HG03575 (cell line): ENCODE measurements at regions not wholly inside any gene's neighbourhood (a gene's known extent, or its start where the extent isn't known, plus 50 kb on each side); places are given as distances from the start of the nearest gene placed in this dataset.

Experiments
- ATAC-seq: cut with Tn5 transposase; IDR thresholded peaks from one replicate; pipeline ENCODE4 v1.9.1; 2021; ENCODE audit not compliant: unreplicated experiment, insufficient number of reproducible peaks, low FRiP score; ENCODE audit errors: extremely low read depth

DNA sequence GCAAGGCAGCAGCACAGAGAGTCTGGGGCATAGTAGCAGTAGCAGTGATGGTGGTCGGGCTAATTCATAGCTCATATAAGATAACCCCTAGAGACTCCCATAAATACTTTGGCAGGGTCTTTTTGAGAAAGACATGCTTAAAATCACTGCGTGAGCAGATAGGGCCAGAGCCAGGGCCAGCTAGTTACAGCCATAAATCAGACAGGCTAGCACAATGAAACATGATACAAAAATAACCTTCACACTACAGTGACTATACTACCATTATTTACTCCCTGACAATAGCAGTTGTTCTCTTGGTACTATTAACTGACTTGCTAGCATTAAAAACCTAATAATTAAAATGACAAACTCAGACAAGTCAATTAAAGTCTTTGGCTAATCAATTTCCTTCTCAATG, 295.9 kb downstream of the SMARCA1 start:
- ATAC-seq = no peak

GRCh38 chrX:129193357-129193756, 329.9 kb downstream of the SMARCA1 start:
- no peak for ATAC-seq

GRCh38 chrX:129188231-129188630, 335.1 kb downstream of the SMARCA1 start:
- ATAC-seq = no peak

DNA sequence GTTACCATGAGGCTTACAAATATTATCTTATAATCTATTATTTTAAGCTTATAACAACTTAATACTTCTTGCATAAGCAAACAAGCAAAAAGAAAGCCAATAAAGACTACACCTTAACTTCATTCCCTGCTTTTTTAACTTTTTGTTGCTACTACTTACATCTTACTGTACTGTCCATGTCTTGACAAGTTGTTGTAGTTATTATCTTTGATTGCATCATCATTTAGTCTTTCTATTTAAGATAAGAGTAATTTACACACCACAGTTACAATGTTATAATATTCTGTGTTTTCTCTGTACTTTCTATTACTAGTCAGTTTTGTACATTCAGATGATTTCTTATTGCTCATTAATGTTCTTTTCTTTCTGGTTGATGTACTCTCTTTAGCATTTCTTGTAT, 346.6 kb downstream of the SMARCA1 start:
- no peak for ATAC-seq

DNA sequence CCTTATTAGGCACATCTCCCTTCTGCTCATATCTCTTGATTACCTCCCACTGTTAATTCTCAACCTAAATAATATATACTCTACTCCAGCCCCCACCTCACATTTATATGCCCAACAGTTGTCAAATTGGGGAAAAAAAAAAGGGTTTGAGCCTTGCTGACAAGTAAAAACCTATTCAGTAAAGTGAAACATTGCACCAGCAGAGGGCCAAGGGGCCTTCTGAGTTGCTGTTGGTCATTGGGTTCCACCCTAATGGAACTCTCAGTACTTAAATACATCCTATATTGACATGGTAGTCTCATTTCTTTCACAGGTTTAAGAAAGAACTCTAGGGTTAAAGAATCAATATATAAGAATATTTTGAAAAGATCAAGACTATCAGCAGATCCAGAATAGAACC, 362.2 kb downstream of the SMARCA1 start:
- no peak for ATAC-seq

DNA sequence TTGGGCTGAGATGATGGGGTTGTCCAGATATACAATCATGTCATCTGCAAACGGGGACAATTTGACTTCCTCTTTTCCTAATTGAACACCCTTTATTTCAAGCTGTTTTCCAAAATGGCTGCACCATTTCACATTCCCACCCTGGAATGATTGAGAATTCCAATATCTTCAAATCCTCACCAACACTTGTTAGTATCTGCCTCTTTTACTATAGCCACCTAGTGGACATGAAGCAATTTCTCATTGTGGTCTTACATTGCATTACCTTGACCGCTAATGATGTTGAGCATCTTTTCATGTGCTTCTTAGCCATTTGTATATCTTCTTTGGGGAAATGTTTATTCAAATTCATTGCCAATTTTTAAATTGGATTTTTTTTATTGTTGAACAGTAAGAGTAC, 364.8 kb downstream of the SMARCA1 start:
- no peak for ATAC-seq

DNA sequence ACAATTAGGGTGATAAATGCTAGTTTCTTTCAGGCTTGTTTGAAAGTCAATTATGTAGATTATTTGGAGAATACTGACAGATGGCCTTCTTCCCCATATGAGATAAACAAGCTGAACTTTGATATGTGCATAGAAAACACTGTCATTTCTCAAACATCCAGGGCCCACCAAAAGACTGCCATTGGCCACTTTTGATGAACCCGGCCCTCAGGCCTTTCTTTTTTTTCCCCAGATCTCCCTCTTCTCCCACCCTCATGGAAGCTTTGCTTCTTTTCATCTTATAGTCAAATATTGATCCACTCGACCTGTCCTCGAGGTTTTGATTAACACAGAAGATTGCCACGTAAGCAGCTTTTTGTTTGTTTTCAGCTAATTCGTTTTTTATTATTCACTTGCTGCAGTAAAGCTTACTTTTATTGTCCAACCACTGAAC, 377.4 kb downstream of the SMARCA1 start:
- no peak for ATAC-seq

GRCh38 chrX:129145385-129145784, 377.9 kb downstream of the SMARCA1 start:
- ATAC-seq = no peak

- ATAC-seq = no peak
These were observed 378.9 kb downstream of the SMARCA1 start for GRCh38 chrX:129144172-129145038.

DNA sequence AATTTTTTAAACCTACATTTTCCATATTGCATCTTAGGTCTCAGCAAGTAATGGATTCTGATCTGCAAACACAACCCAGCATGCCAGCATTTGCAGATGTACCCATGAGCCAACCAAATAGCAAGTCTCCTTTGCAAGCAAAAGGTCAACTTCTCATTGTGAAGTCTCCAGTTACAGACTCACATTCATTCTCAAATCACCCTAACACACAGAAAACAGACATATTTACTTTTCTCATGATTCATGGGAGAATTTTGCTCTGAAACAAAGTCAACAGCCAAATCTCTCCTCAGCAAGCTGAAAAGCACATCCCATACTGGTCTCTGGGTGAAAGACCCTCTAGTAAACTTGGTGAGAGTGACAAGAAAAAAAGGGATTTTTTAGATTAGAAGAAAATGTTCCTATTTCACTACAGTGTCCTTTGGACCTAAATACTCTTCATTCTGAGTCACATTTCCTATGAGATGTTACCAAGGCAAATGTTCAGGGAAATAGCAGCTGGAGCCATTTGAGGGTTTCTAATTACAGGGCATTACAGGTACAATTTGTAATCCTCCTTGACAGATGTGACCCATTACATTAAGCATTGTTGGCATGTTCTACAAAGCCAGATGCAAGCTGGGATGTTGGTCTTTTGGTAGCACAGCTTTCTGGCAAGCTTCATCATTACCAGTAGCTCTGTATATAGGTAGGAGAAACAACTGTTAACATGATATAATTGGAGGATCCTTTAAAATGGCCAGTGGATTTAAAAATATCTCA, 383.3 kb downstream of the SMARCA1 start:
- no peak for ATAC-seq

DNA sequence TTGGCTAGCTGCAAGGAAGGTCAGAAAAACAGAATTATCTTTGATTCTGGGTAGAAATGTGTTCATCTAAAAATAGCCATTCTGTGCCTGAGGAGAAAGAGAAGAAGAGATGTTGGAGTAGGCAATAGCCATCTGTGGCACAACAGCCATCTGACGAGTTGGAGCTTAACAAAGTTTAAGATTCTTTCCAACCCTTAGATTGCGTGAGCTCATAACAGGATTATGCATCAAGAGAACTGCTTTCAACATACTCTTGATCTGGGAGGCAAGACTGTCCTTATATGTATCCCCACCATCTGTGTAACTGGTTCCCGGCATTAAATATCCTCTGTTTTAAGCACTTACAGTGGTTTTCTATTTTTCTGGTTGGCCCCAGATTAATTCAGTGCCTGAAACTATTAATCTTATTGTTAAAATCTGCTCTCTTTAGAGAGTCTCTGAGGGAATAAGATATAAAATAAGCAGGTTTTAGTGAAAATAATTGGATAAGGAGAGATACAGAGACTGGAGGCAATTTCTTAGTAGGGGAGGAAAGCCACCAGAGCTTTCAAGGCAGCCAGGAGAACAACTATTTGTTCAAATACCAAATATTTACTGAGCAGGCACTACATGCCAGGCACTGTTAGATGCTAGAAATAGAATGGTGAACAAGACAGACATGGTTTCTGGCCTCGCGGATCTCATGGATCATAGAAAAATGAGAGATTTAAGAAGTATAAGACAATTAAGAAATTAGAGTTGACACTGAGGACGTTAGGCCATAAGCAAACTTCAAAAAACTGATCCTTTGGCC, 398.0 kb downstream of the SMARCA1 start:
- no peak for ATAC-seq

GRCh38 chrX:129123795-129124194, 399.5 kb downstream of the SMARCA1 start:
- ATAC-seq = no peak

- ATAC-seq = no peak
These were observed 406.4 kb downstream of the SMARCA1 start for GRCh38 chrX:129116676-129117470.

DNA sequence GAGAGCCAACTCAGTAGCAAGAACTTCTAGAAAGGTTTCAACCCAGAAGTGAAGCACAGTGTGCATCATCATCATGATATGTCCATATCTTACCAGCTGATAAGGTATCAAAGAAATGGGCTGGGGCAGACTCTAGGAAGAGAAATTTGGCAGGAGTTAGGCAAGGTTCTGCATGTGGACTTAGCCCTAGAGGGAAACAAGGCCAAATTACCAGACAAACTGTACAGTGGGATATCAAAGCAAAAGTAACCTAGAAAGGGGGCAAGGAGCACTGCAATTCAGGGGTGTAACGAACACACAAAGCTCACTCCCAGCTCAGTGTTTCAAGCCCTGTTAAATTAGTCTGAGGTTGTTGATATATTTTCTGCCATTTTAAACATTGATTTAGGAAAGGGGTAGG, 407.4 kb downstream of the SMARCA1 start:
- no peak for ATAC-seq

DNA sequence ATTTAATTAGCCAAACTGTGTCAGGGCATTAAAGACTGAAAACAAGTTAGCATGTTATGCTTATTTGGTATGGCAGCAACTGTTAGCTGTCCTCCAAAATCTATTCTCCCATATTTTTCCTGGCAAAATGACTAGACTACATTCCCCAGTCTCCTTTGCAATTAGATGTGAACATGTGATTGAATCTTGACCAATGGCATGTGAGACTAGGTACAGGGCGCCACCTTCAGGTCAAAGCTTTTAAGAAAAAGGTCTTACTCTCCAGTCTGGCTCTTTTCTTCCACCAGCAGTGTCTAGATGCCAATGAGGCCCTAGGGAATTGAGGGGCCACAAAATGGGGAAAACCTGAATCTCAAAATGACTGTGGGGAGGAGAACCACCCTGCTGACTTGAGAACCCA, 408.2 kb downstream of the SMARCA1 start:
- peak; percentile 53 for ATAC-seq

DNA sequence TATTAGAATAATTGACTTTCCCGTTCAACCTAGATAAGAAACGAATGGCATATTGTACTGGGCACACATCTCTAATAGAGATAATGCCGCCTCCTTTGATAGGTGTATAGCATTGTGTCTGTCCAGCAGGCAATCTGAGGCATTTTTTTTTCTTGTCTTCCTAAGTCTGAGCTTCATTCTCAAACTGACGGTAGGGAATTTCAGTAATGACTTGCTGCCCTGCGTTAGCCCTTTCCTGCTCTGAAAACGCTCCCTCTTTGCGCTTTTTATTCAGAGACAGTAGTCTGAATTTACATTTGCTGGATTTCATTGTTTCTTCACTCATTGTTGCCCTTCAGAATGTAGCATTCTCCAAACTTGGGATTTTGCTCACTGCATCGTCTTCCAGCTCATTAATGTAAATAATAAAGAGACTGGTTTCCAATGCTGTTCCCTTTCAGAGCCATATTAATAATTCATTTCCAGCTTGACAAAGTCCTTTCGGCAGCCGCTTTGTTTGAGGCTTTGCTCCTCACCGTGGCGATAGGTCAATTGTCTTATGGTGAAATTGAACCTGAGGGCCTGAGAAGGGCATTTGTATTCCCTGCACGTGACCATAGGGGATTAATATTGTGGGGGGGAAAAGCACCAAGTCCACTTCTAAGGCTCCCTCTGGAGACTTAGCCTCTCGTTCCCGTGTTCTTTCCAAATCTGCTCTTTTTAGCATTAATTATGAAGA, 412.1 kb downstream of the SMARCA1 start:
- no peak for ATAC-seq

DNA sequence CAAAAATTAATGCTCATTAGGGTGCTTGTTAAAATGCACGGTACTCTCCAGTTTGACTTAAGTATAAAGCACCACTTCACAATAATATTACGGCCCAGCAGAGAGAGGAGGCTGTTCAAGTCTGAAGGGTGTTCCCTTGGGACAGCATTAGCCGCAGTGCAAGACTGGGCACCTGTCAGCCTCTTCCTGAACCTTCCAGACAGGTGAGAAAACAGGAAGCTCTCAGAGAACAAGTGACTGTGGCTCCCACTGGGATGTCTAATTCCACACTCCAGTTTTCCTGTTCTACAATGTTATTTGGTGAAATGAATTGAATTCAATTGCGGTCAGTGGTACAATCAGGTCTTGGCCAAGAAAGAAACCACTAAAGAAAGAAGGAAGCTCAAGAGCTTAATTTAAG, 414.4 kb downstream of the SMARCA1 start:
- ATAC-seq = no peak

DNA sequence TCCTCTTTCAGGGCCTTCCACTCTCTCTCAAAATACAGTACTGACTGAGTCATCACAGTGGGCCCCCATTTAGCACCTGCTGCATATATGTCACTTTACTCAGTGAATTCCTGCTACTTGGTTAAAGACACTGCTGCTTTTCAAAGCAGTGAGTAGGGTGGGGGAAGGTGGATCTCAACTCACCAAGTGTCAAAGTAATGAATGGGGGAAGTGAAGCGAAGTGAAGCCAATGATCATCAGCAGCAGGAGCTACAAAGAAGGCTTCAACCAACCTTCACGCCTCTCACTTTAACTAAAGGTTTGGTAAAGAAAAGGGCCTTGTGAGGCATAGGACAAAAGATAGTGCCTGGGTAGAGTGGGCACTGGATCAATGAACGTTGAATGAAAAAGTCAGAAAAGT, 424.1 kb downstream of the SMARCA1 start:
- no peak for ATAC-seq
